Mesothelial cell of epicardium (in vitro differentiated cells): ENCODE measurements at regions not wholly inside any gene's neighbourhood (a gene's known extent, or its start where the extent isn't known, plus 50 kb on each side); places are given as distances from the start of the nearest gene placed in this dataset.
A peak's percentile ranks its signal among the peaks of the same experiment; 100 is the strongest.
"Not testable (repeated sequence)": the region's sequence is repeated elsewhere in the genome, so short reads cannot be mapped to it uniquely, and the experiment has no call there.

Source experiments
- DNase-seq, 2 experiments: peaks; one replicate each; pipeline ENCODE4 v3.0.0; 2021; ENCODE audit warnings: low spot score in 2 of 2; ENCODE audit not compliant: unreplicated experiment in 2 of 2
- H3K27ac Mint-ChIP-seq: 2 replicates; pipeline ENCODE4 v1.8.0; 2021; ENCODE audit warnings: mixed read lengths
- H3K27me3 Mint-ChIP-seq: 2 replicates; pipeline ENCODE4 v1.8.0; 2021; ENCODE audit warnings: low read depth, mixed read lengths
- H3K36me3 Mint-ChIP-seq: 2 replicates; pipeline ENCODE4 v1.8.0; 2021; ENCODE audit warnings: mixed read lengths
- H3K4me1 Mint-ChIP-seq: 2 replicates; pipeline ENCODE4 v1.8.0; 2021; ENCODE audit warnings: mixed read lengths
- H3K4me3 Mint-ChIP-seq: 2 replicates; pipeline ENCODE4 v1.8.0; 2021; ENCODE audit warnings: mild to moderate bottlenecking, moderate library complexity, mixed read lengths
- H3K9me3 Mint-ChIP-seq: 2 replicates; pipeline ENCODE4 v1.8.0; 2021; ENCODE audit warnings: mixed read lengths
- TF ChIP-seq, protein P1 (sequence below): fragments of 200-600 bp; sonication (generic); IDR thresholded peaks from one replicate; pipeline ENCODE4 v1.5.0; 2021; ENCODE audit warnings: antibody characterized with exemption; ENCODE audit not compliant: unreplicated experiment

DNA sequence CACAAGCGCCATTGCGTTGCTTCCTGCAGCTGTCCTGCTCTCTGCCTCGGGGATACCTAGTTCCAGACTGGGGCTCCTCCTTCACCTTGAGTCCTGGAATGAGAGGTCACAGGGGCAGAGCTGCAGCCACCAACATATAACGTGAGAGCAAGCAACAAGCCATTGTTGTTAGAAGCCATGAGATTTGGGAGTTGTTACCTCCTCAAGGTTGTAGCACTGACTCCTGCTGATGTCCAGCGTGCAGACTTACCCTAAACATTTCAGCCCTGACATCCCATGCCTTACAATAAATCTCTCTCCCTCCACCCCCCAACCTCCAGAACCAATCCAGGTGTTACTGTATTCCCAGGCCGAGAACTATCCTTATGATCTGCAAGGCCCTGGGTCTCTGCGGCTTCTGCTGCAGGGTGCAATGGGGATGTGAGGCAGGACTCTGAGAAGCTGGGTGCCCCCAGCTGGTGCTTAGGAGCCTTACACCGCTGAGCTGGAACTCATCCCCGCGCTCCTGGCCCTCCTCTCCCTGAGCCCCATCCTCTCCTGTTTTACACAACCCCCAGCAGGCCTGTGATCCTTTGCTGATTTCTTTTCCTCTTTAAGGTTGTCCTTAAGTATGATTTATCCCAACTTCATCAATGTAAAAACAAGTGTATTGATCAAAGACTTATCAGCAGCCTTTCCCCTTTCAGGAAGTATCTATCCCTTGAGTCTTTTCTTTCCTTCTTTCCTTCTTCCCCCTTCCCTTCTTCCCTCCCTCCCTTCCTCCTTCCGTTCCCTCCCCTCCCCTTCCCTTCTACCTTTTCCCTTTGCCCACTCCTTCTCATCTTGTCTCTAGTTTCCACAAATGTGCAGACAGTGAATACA, 84.2 kb upstream of the ABHD2 start:
- peak in 1 of 2 experiments; percentile 42 for DNase-seq
- H3K4me1 Mint-ChIP-seq, result peaks cover 4% of the 10 kb centered on the region
- no peak overlapping the region for H3K4me3 Mint-ChIP-seq
- H3K36me3 Mint-ChIP-seq, result no peaks in the 10 kb centered on the region
- TF ChIP-seq, protein P1, sequence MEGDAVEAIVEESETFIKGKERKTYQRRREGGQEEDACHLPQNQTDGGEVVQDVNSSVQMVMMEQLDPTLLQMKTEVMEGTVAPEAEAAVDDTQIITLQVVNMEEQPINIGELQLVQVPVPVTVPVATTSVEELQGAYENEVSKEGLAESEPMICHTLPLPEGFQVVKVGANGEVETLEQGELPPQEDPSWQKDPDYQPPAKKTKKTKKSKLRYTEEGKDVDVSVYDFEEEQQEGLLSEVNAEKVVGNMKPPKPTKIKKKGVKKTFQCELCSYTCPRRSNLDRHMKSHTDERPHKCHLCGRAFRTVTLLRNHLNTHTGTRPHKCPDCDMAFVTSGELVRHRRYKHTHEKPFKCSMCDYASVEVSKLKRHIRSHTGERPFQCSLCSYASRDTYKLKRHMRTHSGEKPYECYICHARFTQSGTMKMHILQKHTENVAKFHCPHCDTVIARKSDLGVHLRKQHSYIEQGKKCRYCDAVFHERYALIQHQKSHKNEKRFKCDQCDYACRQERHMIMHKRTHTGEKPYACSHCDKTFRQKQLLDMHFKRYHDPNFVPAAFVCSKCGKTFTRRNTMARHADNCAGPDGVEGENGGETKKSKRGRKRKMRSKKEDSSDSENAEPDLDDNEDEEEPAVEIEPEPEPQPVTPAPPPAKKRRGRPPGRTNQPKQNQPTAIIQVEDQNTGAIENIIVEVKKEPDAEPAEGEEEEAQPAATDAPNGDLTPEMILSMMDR, result no peak
- H3K27ac Mint-ChIP-seq, result no peak overlapping the region
- H3K9me3 Mint-ChIP-seq, result no peaks in the 10 kb centered on the region
- H3K27me3 Mint-ChIP-seq, result no peaks in the 10 kb centered on the region

DNA sequence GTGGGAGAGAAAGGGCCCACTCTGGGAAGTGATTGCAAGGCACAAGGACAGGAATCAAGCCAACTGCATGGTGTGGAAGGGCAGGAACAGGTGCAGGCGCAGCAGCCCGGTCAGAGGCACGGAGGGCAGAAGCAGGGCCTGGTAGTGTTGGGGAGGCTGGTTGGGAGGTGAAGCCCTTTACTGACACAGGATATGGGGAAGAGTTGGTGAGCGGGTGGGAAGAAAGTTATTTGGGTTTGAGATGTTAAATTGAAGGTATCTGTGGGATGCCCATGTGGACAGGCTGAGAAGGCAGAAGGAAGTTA, 83.6 kb upstream of the ABHD2 start:
- Mint-ChIP-seq H3K27me3 (no peaks in the 10 kb centered on the region), H3K4me3 (no peak overlapping the region), H3K9me3 (no peaks in the 10 kb centered on the region), H3K36me3 (no peaks in the 10 kb centered on the region), H3K4me1 (peaks cover 4% of the 10 kb centered on the region), H3K27ac (no peak overlapping the region)
- DNase-seq, result no peak
- TF ChIP-seq, protein P1, result no peak

DNA sequence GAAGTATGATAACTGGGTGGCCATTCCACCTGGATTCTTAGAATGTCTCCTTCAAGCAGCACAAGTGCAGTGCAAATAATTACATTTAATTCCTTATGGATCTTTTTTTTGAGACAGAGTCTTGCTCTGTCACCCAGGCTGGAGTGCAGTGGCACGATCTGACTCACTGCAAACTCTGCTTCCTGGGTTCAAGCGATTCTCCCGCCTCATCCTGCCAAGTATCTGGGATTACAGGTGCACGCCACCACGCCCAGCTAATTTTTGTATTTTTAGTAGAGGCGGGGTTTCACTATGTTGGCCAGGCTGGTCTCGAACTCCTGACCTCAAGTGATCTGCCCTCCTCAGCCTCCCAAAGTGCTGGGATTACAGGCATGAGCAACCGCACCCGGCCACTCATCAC, 80.7 kb upstream of the ABHD2 start:
- H3K36me3 Mint-ChIP-seq, H3K27me3 Mint-ChIP-seq, H3K4me1 Mint-ChIP-seq, H3K9me3 Mint-ChIP-seq, H3K27ac Mint-ChIP-seq, DNase-seq, H3K4me3 Mint-ChIP-seq: not testable (repeated sequence)

DNA sequence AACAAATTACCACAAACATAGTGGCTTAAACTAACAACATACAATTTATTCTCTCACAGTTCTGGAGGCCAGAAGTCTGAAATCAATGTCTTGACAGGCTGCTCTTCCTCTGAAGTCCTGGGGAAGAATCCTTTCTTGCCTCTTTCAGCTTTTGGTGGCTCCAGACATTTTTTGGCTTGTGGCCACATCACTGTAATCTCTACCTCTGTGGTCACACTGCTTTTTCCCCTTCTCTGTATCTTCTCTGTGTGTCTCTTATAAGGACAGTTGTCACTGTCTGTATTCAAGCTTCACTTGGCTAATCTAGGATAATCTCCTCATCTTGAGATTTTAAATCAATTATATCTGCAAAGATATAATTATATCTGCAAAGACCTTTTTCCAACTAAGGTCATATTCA, 80.3 kb upstream of the ABHD2 start:
- no peak overlapping the region for H3K27ac Mint-ChIP-seq
- H3K36me3 Mint-ChIP-seq, result no peaks in the 10 kb centered on the region
- peaks cover 4% of the 10 kb centered on the region for H3K9me3 Mint-ChIP-seq
- H3K27me3 Mint-ChIP-seq, result no peaks in the 10 kb centered on the region
- TF ChIP-seq, protein P1, result no peak
- no peaks in the 10 kb centered on the region for H3K4me1 Mint-ChIP-seq
- no peak overlapping the region for H3K4me3 Mint-ChIP-seq
- no peak for DNase-seq

DNA sequence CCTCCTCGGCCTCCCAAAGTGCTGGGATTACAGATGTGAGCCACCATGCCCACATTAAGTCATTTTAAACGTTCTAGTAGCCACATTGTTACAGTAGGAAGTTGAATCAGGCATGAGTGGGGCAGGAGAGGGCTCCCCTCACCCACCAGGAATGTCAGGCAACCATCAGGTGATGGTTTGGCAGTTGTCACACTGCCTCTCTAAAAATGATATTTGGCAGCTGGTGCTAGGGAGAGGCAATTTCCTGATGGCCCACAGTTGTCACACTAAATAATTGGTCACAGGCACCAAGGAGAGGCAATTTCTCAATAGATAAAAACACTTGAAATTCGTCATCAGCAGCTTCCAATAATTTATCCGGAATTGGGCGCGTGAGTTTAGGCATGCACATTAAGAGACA, 79.2 kb upstream of the ABHD2 start:
- no peak overlapping the region for H3K27ac Mint-ChIP-seq
- no peaks in the 10 kb centered on the region for H3K4me1 Mint-ChIP-seq
- H3K9me3 Mint-ChIP-seq, result peaks cover 10% of the 10 kb centered on the region
- H3K36me3 Mint-ChIP-seq, result peaks cover 2% of the 10 kb centered on the region
- no peak for DNase-seq
- no peak overlapping the region for H3K4me3 Mint-ChIP-seq
- H3K27me3 Mint-ChIP-seq, result no peaks in the 10 kb centered on the region
- TF ChIP-seq, protein P1, result no peak

DNA sequence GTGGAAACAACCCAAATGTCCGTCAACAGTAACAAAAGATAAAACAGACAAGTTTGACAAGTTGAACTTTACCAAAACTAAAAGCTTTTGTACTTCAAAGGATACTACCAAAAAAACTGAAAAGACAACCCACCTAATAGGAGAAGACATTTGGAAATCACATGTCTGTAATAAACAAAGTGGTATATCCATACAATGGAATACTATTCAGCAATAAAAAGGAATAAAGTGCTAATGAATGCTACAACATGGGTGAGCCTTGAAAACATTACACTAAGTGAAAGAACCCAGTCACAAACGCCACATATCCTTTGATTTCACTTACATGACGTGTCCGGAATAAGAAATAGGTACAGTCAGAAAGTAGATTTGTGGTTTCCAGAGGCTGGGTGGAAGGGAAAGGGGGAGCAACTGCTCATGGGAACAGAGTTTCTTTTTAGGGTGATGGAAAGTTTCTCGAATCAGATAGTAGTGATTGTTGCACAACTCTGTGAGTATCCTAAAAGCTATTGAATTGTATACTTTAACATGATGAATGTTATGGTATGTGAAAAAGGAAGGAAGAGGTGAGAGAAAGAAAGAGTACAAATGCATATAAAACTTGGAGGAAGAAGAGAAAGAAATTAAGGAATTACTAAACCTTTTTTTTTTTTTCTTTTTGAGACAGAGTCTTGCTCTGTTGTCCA, 72.7 kb upstream of the ABHD2 start:
- Mint-ChIP-seq H3K4me1 (peaks cover 10% of the 10 kb centered on the region), H3K36me3 (peaks cover 2% of the 10 kb centered on the region), H3K9me3 (peaks cover 23% of the 10 kb centered on the region), H3K27me3 (peaks cover 21% of the 10 kb centered on the region), H3K4me3 (no peak overlapping the region), H3K27ac (no peak overlapping the region)
- TF ChIP-seq, protein P1, result no peak
- no peak for DNase-seq
